IMR-90 (cell line): ENCODE measurements at regions not wholly inside any gene's neighbourhood (a gene's known extent, or its start where the extent isn't known, plus 50 kb on each side); places are given as distances from the start of the nearest gene placed in this dataset.

Experiments
- ATAC-seq: fragments of 200-7000 bp; cut with Tn5 transposase; 2 replicates; pipeline ENCODE4 v1.9.1; 2020; ENCODE audit warnings: low read depth, mild to moderate bottlenecking, moderate library complexity
- BruUV-seq: library from RNA; stranded (reverse); fragments of 400-500 nt; replicated peaks from 2 replicates; lab custom pipeline; 2021; lab: Mats Ljungman, UMichigan
- CTCF ChIA-PET: fragments of 300-600 bp; formaldehyde crosslinking; extraction: SDS; loops from one replicate; lab custom pipeline; 2021; ENCODE audit warnings: antibody characterized with exemption; lab: Yijun Ruan, JAX
- POLR2A ChIA-PET: fragments of 300-600 bp; sonication (Branson Sonifier 250); formaldehyde crosslinking; loops from one replicate; lab custom pipeline; 2022; ENCODE audit warnings: antibody characterized with exemption; ENCODE audit not compliant: unreplicated experiment; lab: Charles Lee
- DNase-seq: peaks from one replicate; pipeline ENCODE4 v3.0.0; 2013
- H2AFZ ChIP-seq: replicated peaks from 2 replicates; pipeline ENCODE3; 2013; ENCODE audit warnings: low read length, mild to moderate bottlenecking; ENCODE audit not compliant: poor library complexity
- H2AK5ac ChIP-seq: 2 replicates; pipeline ENCODE4 v1.6.1; 2013; ENCODE audit warnings: low read depth, low read length, inconsistent platforms
- H2AK9ac ChIP-seq: replicated peaks from 2 replicates; pipeline ENCODE3; 2013; ENCODE audit warnings: mild to moderate bottlenecking, low read depth, low read length, moderate library complexity; ENCODE audit not compliant: poor library complexity
- H2BK120ac ChIP-seq: 2 replicates; pipeline ENCODE4 v1.6.1; 2013; ENCODE audit warnings: low read depth, low read length, inconsistent platforms
- H2BK15ac ChIP-seq: 3 replicates; pipeline ENCODE4 v1.6.1; 2013; ENCODE audit warnings: low read depth, low read length, inconsistent platforms
- H2BK20ac ChIP-seq: 2 replicates; pipeline ENCODE4 v1.6.1; 2013; ENCODE audit warnings: low read depth, mild to moderate bottlenecking, inconsistent platforms, low read length, moderate library complexity
- H2BK5ac ChIP-seq: 2 replicates; pipeline ENCODE4 v1.6.1; 2013; ENCODE audit warnings: mild to moderate bottlenecking, low read depth, low read length, inconsistent platforms; ENCODE audit not compliant: poor library complexity, severe bottlenecking
- H3K14ac ChIP-seq: replicated peaks from 2 replicates; pipeline ENCODE4 v1.6.1; 2013; ENCODE audit warnings: low read depth, low read length, inconsistent platforms
- H3K18ac ChIP-seq: 2 replicates; pipeline ENCODE4 v1.6.1; 2013; ENCODE audit warnings: low read depth, low read length, control low read depth
- H3K23ac ChIP-seq: 2 replicates; pipeline ENCODE4 v1.6.1; 2013; ENCODE audit warnings: low read depth, low read length, inconsistent platforms
- H3K27ac ChIP-seq: 2 replicates; pipeline ENCODE4 v1.5.1; 2013; ENCODE audit warnings: mild to moderate bottlenecking, control low read depth, low read length; ENCODE audit not compliant: insufficient read depth
- H3K27me3 ChIP-seq: 2 replicates; pipeline ENCODE4 v1.6.1; 2013; ENCODE audit warnings: low read length; ENCODE audit not compliant: control insufficient read depth, insufficient read depth
- H3K36me3 ChIP-seq: 2 replicates; pipeline ENCODE4 v1.6.1; 2013; ENCODE audit warnings: low read length, mixed read lengths; ENCODE audit not compliant: control insufficient read depth, insufficient read depth
- H3K4ac ChIP-seq: 2 replicates; pipeline ENCODE4 v1.6.1; 2013; ENCODE audit warnings: low read depth, low read length, inconsistent platforms
- H3K4me1 ChIP-seq: 2 replicates; pipeline ENCODE4 v1.6.1; 2013; ENCODE audit warnings: low read length, mixed read lengths; ENCODE audit not compliant: control insufficient read depth, insufficient read depth
- H3K4me2 ChIP-seq: 2 replicates; pipeline ENCODE4 v1.6.1; 2013; ENCODE audit warnings: low read depth, mild to moderate bottlenecking, control low read depth, low read length, moderate library complexity
- H3K4me3 ChIP-seq: 2 replicates; pipeline ENCODE4 v1.5.1; 2013; ENCODE audit warnings: low read depth, mild to moderate bottlenecking, control low read depth, low read length, moderate library complexity; ENCODE audit not compliant: insufficient read depth
- H3K56ac ChIP-seq: 2 replicates; pipeline ENCODE4 v1.6.1; 2013; ENCODE audit warnings: low read length, inconsistent platforms; ENCODE audit not compliant: insufficient read depth; ENCODE audit errors: extremely low read depth
- H3K79me1 ChIP-seq, 2 experiments: 2 replicates each; pipeline ENCODE4 v1.6.1; 2013; ENCODE audit warnings: low read length in 2 of 2, inconsistent platforms in 1 of 2, low read depth in 1 of 2
- H3K9ac ChIP-seq: 2 replicates; pipeline ENCODE4 v1.6.1; 2013; ENCODE audit warnings: low read depth, low read length, control low read depth
- H3K9me1 ChIP-seq: 2 replicates; pipeline ENCODE4 v1.6.1; 2013; ENCODE audit warnings: low read length, inconsistent platforms; ENCODE audit not compliant: insufficient read depth
- H3K9me3 ChIP-seq: 2 replicates; pipeline ENCODE4 v1.6.1; 2013; ENCODE audit warnings: low read length; ENCODE audit not compliant: control insufficient read depth, insufficient read depth
- H4K20me1 ChIP-seq: 2 replicates; pipeline ENCODE4 v1.6.1; 2013; ENCODE audit warnings: low read length, inconsistent platforms; ENCODE audit not compliant: insufficient read depth
- H4K5ac ChIP-seq: 2 replicates; pipeline ENCODE4 v1.6.1; 2013; ENCODE audit warnings: mild to moderate bottlenecking, low read depth, low read length, control low read depth
- H4K8ac ChIP-seq, 2 experiments: 2 replicates each; pipeline ENCODE4 v1.6.1; 2013; ENCODE audit warnings: low read depth in 2 of 2, low read length in 2 of 2, control low read depth in 1 of 2, inconsistent platforms in 1 of 2
- H4K91ac ChIP-seq: 2 replicates; pipeline ENCODE4 v1.6.1; 2013; ENCODE audit warnings: low read depth, low read length, inconsistent platforms; ENCODE audit not compliant: insufficient read depth
- CTCF ChIP-seq: conservative IDR thresholded peaks from 2 replicates; pipeline ENCODE4 v1.5.1; 2012; ENCODE audit warnings: mild to moderate bottlenecking, low read depth, low read length, improper control_type of control experiment
- FOS ChIP-seq: fragments of 150-350 bp; IDR thresholded peaks from 2 replicates; pipeline ENCODE4 v1.6.1; 2016; ENCODE audit warnings: low read depth, low read length
- MAFK ChIP-seq: IDR thresholded peaks from 2 replicates; pipeline ENCODE4 v1.6.1; 2012; ENCODE audit warnings: low read depth, low read length, improper control_type of control experiment
- MAZ ChIP-seq: IDR thresholded peaks from 2 replicates; pipeline ENCODE4 v1.6.1; 2012; ENCODE audit warnings: low read depth, mild to moderate bottlenecking, low read length, improper control_type of control experiment, moderate library complexity, borderline replicate concordance
- RAD21 ChIP-seq: IDR thresholded peaks from 2 replicates; pipeline ENCODE4 v1.6.1; 2012; ENCODE audit warnings: low read length, improper control_type of control experiment
- RCOR1 ChIP-seq: IDR thresholded peaks from 2 replicates; pipeline ENCODE4 v1.6.1; 2012; ENCODE audit warnings: mild to moderate bottlenecking, low read length, improper control_type of control experiment; ENCODE audit not compliant: insufficient replicate concordance
- USF2 ChIP-seq: fragments of 150-350 bp; IDR thresholded peaks from 2 replicates; pipeline ENCODE4 v1.6.1; 2017; ENCODE audit warnings: mild to moderate bottlenecking, antibody characterized with exemption, low read length, low read depth
- WGBS, 2 experiments: methylation state at CpG; one replicate each; pipeline versions ENCODE4 v1.1.5 to v1.1.7; 2013; ENCODE audit warnings: missing lambda C conversion rate in 2 of 2; ENCODE audit not compliant: insufficient read length in 1 of 2; ENCODE audit errors: extremely low coverage in 2 of 2; 5-methylcytosine and 5-hydroxymethylcytosine counted together
- dilution Hi-C: fragments of 300-500 bp; cut with HindIII; formaldehyde crosslinking; loops from one replicate; pipeline ENCODE4 v1.14.3; 2018; ENCODE audit warnings: low sequenced_read_pairs; ENCODE audit not compliant: unreplicated experiment
- in situ Hi-C: fragments of 300-500 bp; cut with MboI; formaldehyde crosslinking; loops from 3 replicates; pipeline ENCODE4 v1.14.3; 2019; ENCODE audit warnings: low sequenced_read_pairs, inconsistent platforms, mixed read lengths
- intact Hi-C: fragments of 100-400 bp; cut with micrococcal nuclease; formaldehyde crosslinking; loops from 2 replicates; pipeline ENCODE4 v1.10.0; 2022

- no CpG with 5 or more reads among the region's 2 CpGs for WGBS, 2 experiments
Measured at GRCh38 chr12:98146043-98146442, 369.3 kb upstream of the TMPO start.

More at GRCh38 chr12:98146043-98146442, 369.3 kb upstream of the TMPO start:
- Histone ChIP-seq H4K8ac (no peak overlapping the region), H2AFZ (no peak overlapping the region), H2BK20ac (no peak overlapping the region), H4K5ac (no peak overlapping the region), H3K23ac (no peak overlapping the region), H2AK9ac (no peak overlapping the region), H3K9ac (no peak overlapping the region), H3K79me1 (no peaks in the 10 kb centered on the region), H3K36me3 (no peaks in the 10 kb centered on the region), H3K4me2 (no peak overlapping the region), H3K9me3 (no peaks in the 10 kb centered on the region), H3K9me1 (no peaks in the 10 kb centered on the region), H2BK5ac (no peak overlapping the region), H2AK5ac (no peak overlapping the region), H3K4me3 (no peak overlapping the region), H4K20me1 (no peaks in the 10 kb centered on the region), H3K56ac (no peak overlapping the region), H3K4me1 (no peaks in the 10 kb centered on the region), H2BK15ac (no peak overlapping the region), H4K91ac (no peak overlapping the region), H3K27me3 (no peaks in the 10 kb centered on the region), H3K18ac (no peak overlapping the region), H3K14ac (no peak overlapping the region), H3K27ac (no peak overlapping the region), H2BK120ac (no peak overlapping the region), H3K4ac (no peak overlapping the region)
- no TSS peak for BruUV-seq
- TF ChIP-seq RAD21 (no peak), RCOR1 (no peak), FOS (no peak), CTCF (no peak), MAFK (no peak), MAZ (no peak), USF2 (no peak)
- CTCF ChIA-PET, result no interaction called here
- intact Hi-C loops, result no loop called here
- DNase-seq (no peak), ATAC-seq (no peak)
- in situ Hi-C loops, result no loop called here
- POLR2A ChIA-PET, result no interaction called here
- dilution Hi-C loops, result no loop called here
